HEK293 (cell line): ENCODE measurements at regions not wholly inside any gene's neighbourhood (a gene's known extent, or its start where the extent isn't known, plus 50 kb on each side); places are given as distances from the start of the nearest gene placed in this dataset.

Experiments used
- CTCF ChIA-PET: fragments of 350-600 bp; formaldehyde crosslinking; extraction: SDS; loops from one replicate; lab custom pipeline; 2021; ENCODE audit warnings: antibody characterized with exemption; lab: Yijun Ruan, JAX
- POLR2A ChIA-PET: fragments of 300-600 bp; formaldehyde crosslinking; extraction: SDS; loops from one replicate; lab custom pipeline; 2020; ENCODE audit warnings: antibody characterized with exemption, inconsistent platforms; lab: Yijun Ruan, JAX
- H3K27ac ChIP-seq: fragments of 200-500 bp; sonication (Bioruptor generic); 2 replicates; pipeline ENCODE4 v1.5.1; 2014; ENCODE audit warnings: low read depth, low read length, control low read depth, inconsistent platforms; ENCODE audit errors: extremely low read depth
- H3K36me3 ChIP-seq, 2 experiments: fragments of 200-500 bp in 1 of 2; sonication (Bioruptor generic) in 1 of 2; 1 replicate in 1 of 2; 2 replicates in 1 of 2; pipeline ENCODE4 v1.5.1; 2014 to 2017; ENCODE audit warnings: inconsistent platforms in 2 of 2, low read length in 2 of 2; ENCODE audit not compliant: control insufficient read depth in 2 of 2, insufficient read depth in 1 of 2
- H3K4me1 ChIP-seq: fragments of 200-500 bp; sonication (Bioruptor generic); 2 replicates; pipeline ENCODE4 v1.5.1; 2014; ENCODE audit warnings: mild to moderate bottlenecking, low read length, inconsistent platforms; ENCODE audit not compliant: control insufficient read depth, insufficient read depth
- H3K4me3 ChIP-seq: 2 replicates; pipeline ENCODE4 v1.5.1; 2011; ENCODE audit warnings: low read depth, mild to moderate bottlenecking, control low read depth, low read length, moderate library complexity
- H3K9me3 ChIP-seq: fragments of 200-500 bp; sonication (Bioruptor generic); 2 replicates; pipeline ENCODE4 v1.5.1; 2014; ENCODE audit warnings: low read depth, low read length, inconsistent platforms; ENCODE audit not compliant: control insufficient read depth, insufficient read depth
- BCL11A ChIP-seq: fragments of 450-650 bp; formaldehyde crosslinking; IDR thresholded peaks from 2 replicates; pipeline ENCODE4 v1.5.1; 2016; ENCODE audit warnings: low read depth, missing biosample characterization, missing genetic modification characterization
- BCL11B ChIP-seq: fragments of 450-650 bp; formaldehyde crosslinking; IDR thresholded peaks from 2 replicates; pipeline ENCODE4 v1.5.1; 2016; ENCODE audit warnings: low read depth, missing biosample characterization, missing genetic modification characterization
- ELK4 ChIP-seq: IDR thresholded peaks from 2 replicates; pipeline ENCODE4 v1.6.1; 2011; ENCODE audit warnings: mild to moderate bottlenecking, low read depth, low read length, borderline replicate concordance
- IKZF3 ChIP-seq: fragments of 450-650 bp; IDR thresholded peaks from 2 replicates; pipeline ENCODE4 v1.5.0; 2018; ENCODE audit warnings: missing biosample characterization, mild to moderate bottlenecking, missing genetic modification characterization, moderate library complexity
- ZBTB7A ChIP-seq: fragments of 450-650 bp; formaldehyde crosslinking; IDR thresholded peaks from 2 replicates; pipeline ENCODE4 v1.5.1; 2016; ENCODE audit warnings: low read depth, missing biosample characterization, missing genetic modification characterization
- ZFP3 ChIP-seq: fragments of 450-650 bp; formaldehyde crosslinking; IDR thresholded peaks from 2 replicates; pipeline ENCODE4 v1.5.1; 2016; ENCODE audit warnings: low read depth, missing biosample characterization, missing genetic modification characterization
- ZNF121 ChIP-seq: fragments of 450-650 bp; formaldehyde crosslinking; IDR thresholded peaks from 2 replicates; pipeline ENCODE4 v1.5.1; 2016; ENCODE audit warnings: missing biosample characterization, missing genetic modification characterization
- ZNF202 ChIP-seq: fragments of 450-650 bp; formaldehyde crosslinking; IDR thresholded peaks from 2 replicates; pipeline ENCODE4 v1.5.1; 2016; ENCODE audit warnings: missing biosample characterization, missing genetic modification characterization, borderline replicate concordance
- ZNF248 ChIP-seq: fragments of 450-650 bp; formaldehyde crosslinking; IDR thresholded peaks from 2 replicates; pipeline ENCODE4 v1.5.1; 2017; ENCODE audit warnings: missing biosample characterization, missing genetic modification characterization
- ZNF426 ChIP-seq: fragments of 450-650 bp; formaldehyde crosslinking; IDR thresholded peaks from 2 replicates; pipeline ENCODE4 v1.5.1; 2017; ENCODE audit warnings: missing biosample characterization, missing genetic modification characterization, mild to moderate bottlenecking, inconsistent platforms, moderate library complexity
- ZNF449 ChIP-seq: fragments of 450-650 bp; formaldehyde crosslinking; IDR thresholded peaks from 2 replicates; pipeline ENCODE4 v1.5.1; 2017; ENCODE audit warnings: missing biosample characterization, mild to moderate bottlenecking, missing genetic modification characterization, moderate library complexity
- ZNF501 ChIP-seq: fragments of 450-650 bp; formaldehyde crosslinking; IDR thresholded peaks from 2 replicates; pipeline ENCODE4 v1.5.1; 2016; ENCODE audit warnings: missing biosample characterization, missing genetic modification characterization
- ZNF510 ChIP-seq: fragments of 450-650 bp; formaldehyde crosslinking; IDR thresholded peaks from 2 replicates; pipeline ENCODE4 v1.5.1; 2018; ENCODE audit warnings: mild to moderate bottlenecking, missing genetic modification characterization, missing biosample characterization; ENCODE audit not compliant: insufficient replicate concordance
- ZNF560 ChIP-seq: fragments of 450-650 bp; formaldehyde crosslinking; IDR thresholded peaks from 2 replicates; pipeline ENCODE4 v1.5.1; 2017; ENCODE audit warnings: missing biosample characterization, missing genetic modification characterization, borderline replicate concordance
- ZNF623 ChIP-seq: fragments of 450-650 bp; formaldehyde crosslinking; IDR thresholded peaks from 2 replicates; pipeline ENCODE4 v1.5.1; 2016; ENCODE audit warnings: missing biosample characterization, missing genetic modification characterization
- ZNF704 ChIP-seq: fragments of 450-650 bp; formaldehyde crosslinking; IDR thresholded peaks from 2 replicates; pipeline ENCODE4 v1.5.1; 2016; ENCODE audit warnings: missing biosample characterization, missing genetic modification characterization
- ZSCAN18 ChIP-seq: fragments of 450-650 bp; formaldehyde crosslinking; IDR thresholded peaks from 2 replicates; pipeline ENCODE4 v1.5.1; 2016; ENCODE audit warnings: missing biosample characterization, missing genetic modification characterization
- TF ChIP-seq, protein P1 (sequence below): fragments of 450-650 bp; formaldehyde crosslinking; IDR thresholded peaks from 2 replicates; pipeline ENCODE4 v1.5.1; 2017; ENCODE audit warnings: missing biosample characterization, missing genetic modification characterization

- TF ChIP-seq ZNF449 (tag by site-specific recombination) (no peak), ZNF623 (tag by site-specific recombination) (no peak)
- TF ChIP-seq, protein P1, sequence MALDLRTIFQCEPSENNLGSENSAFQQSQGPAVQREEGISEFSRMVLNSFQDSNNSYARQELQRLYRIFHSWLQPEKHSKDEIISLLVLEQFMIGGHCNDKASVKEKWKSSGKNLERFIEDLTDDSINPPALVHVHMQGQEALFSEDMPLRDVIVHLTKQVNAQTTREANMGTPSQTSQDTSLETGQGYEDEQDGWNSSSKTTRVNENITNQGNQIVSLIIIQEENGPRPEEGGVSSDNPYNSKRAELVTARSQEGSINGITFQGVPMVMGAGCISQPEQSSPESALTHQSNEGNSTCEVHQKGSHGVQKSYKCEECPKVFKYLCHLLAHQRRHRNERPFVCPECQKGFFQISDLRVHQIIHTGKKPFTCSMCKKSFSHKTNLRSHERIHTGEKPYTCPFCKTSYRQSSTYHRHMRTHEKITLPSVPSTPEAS (tag by site-specific recombination) = no peak
Measured at GRCh38 chr5:101018299-101018698, 115.2 kb upstream of the ST8SIA4 start (continued).

- POLR2A ChIA-PET = no interaction called here
- no peak overlapping the region for H3K27ac ChIP-seq
- no peaks in the 10 kb centered on the region for H3K4me1 ChIP-seq
- no peak overlapping the region for H3K4me3 ChIP-seq
- TF ChIP-seq ZBTB7A = no peak
- no peak for TF ChIP-seq ZNF510 (tag by site-specific recombination)
- TF ChIP-seq ZNF704 (tag by site-specific recombination) = no peak
- no peak for TF ChIP-seq ZNF248
- TF ChIP-seq ZNF560 = no peak
- TF ChIP-seq ELK4 = no peak
- no peak for TF ChIP-seq ZNF501 (tag by site-specific recombination)
- no peak for TF ChIP-seq BCL11A (tag by site-specific recombination)
- no peak for TF ChIP-seq ZNF623 (tag by site-specific recombination)
- TF ChIP-seq ZSCAN18 (tag by site-specific recombination) = no peak
- TF ChIP-seq ZNF426 (tag by site-specific recombination) = no peak
- no peak for TF ChIP-seq ZNF121
- no peak for TF ChIP-seq BCL11B (tag by site-specific recombination)
- TF ChIP-seq ZFP3 = no peak
- no peak for TF ChIP-seq IKZF3
- no peak for TF ChIP-seq ZNF202
- TF ChIP-seq, all 188 proteins: peak for 0
- Histone ChIP-seq H3K36me3 (no peaks in the 10 kb centered on the region), H3K9me3 (no peaks in the 10 kb centered on the region)
- CTCF ChIA-PET = interaction anchor here (0.6 to 0.8 kb wide), 2 partner anchors 51 to 250 kb away, joined by 3 read pairs; no protein-coding TSS in a partner anchor
Measured at GRCh38 chr5:101012880-101013279, 109.8 kb upstream of the ST8SIA4 start.
